IPS-NIHi7 (cell line): ENCODE measurements at regions not wholly inside any gene's neighbourhood (a gene's known extent, or its start where the extent isn't known, plus 50 kb on each side); places are given as distances from the start of the nearest gene placed in this dataset.

Source experiments
- DNase-seq: peaks from one replicate; pipeline ENCODE4 v3.0.0; 2012; ENCODE audit warnings: mixed read lengths; ENCODE audit errors: extremely low spot score

DNA sequence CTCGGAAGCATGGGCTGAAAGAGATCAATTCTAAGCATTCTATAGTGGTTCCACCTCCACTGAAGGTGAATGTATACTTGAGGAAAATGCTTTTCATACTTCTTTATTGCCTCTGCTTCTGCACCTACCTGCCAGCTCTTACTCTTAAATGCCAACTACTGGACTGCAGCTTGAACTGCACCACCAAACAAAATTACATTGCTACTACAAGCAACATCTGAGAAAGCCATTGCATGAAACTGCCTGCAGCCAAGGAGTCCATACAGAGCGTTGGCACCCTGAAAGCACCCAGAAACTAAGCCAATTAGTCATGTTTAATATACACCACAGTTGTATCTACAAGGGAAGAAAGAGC, 440.9 kb downstream of the BTBD3 start:
- no peak for DNase-seq

DNA sequence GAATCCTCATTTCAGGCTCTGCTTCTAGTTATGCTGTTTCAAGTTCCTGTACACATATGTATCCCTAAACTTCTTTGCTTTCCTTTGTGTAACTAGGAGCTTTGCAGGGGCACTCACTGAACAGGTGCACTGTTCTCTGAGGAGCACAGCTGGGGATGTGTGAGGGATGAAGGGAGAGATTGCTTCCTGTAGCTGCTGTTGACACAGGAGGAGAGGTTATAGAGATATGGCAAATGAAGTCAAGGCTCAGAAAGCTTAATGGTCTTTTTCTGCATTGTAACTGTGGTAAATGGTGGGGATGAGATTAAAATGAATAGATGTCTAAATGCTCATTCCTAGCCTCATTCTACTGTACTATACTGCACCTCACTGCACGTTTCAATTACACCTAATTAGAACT, 454.3 kb downstream of the BTBD3 start:
- DNase-seq: no peak

DNA sequence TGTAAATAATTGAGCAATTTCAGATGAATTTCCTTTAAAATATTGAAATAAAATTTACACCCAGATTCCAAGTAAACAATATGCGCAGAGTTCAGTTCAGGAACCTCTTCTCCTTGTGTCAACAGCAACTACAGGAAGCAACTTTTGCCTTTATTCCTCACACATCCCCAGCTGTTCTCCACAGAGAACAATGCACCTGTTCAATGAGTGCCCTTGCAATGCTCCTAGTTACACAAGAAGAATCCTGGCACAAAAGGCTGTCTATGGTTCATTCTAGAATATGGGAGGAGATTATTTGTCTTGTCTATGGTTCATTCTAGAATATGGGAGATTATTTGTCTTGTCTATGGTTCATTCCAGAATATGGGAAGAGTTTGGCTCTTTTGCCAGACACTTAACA, 454.9 kb downstream of the BTBD3 start:
- no peak for DNase-seq

DNA sequence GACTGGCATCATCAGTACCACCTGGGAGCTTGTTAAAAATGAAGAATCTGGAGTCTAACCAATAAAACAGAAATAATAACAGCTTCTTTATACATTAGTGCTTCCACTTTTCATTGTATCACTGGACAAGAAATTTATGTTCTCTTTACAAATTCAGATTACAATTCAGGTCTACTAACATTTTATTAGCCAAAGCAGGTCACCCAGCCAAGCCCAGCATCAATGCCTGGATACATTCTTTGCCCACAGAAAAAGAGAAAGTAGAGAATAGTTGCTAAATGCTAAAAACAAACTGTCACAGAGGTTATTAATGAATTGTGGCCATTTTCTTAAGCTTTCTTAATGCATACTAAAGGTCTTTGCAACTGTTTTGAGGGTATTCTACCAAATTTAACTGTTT, 458.3 kb downstream of the BTBD3 start:
- DNase-seq: no peak

DNA sequence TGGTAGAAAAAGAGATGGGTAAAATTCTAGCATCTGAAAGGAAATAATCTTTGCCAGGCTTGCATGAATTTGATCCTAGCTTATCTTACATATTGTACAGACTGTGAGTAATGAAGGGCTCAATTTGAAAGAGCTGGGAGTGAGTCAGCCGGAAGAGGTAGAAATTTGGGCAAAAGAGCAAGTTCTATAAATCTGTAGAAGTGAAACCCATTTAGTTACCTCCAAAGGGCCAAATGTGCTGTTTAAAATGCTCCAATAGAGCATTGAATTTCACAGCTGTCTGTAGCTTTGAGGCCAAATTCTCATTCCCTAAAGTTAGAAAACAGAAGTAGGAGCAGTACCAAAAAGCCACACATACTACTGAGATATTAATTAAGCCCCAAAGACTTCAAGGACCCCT, 466.1 kb downstream of the BTBD3 start:
- DNase-seq: no peak

DNA sequence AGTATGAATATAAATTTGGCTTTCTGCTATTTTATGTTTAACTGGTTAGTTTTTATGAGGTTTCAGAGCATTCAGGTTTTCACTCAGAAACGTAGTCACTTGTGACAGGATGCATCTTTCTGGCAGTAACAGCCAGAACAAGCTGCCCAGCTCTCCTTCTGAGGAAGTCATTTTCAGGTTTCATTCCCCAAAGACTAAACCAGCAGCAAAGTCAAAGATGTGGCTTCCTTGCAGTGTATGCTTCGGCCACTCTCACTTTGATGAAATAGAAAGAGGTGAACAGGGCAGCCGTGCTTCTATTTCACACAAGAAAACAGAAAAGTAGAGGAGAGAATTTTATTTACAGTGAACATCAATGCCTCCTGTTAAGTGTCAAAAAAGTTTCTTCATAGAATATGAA, 469.1 kb downstream of the BTBD3 start:
- no peak for DNase-seq

DNA sequence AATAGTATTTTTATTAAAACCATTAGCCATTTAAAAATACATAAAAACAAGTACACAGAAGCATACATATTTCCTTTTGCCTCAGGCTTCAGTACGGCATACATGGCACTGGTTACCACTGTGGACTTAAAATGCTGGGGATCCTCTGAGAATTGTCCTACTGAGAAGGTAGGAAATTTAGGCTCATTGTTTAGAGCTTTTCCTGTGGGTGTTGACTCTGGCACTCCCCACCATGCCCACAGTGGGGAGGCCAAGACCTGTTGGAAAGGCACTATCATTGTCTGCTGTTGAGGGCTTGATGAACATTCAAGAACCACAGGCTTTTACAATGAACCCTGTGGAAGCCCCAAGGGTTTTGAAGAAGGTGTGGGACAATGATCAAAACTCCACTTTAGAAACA, 473.4 kb downstream of the BTBD3 start:
- DNase-seq: no peak

DNA sequence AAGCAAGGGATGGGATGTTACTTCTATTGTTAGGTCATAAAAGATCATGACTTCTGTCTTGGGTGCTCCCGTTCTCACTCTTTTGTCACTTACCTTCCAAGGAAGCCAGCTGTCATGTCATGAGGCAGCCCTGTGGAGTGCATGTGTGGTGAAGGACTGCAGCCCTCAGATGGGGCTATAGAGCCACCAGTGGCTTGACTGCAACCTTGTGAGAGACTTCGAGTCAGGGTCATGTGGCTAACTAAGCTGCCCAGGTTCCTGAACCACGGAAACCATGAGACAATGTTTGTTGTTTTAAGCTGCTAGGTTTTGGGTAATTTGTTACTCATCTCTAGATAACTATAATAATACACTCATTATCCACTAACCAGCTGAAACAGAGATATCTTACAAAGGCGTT, 477.1 kb downstream of the BTBD3 start:
- DNase-seq: peak; percentile 63

DNA sequence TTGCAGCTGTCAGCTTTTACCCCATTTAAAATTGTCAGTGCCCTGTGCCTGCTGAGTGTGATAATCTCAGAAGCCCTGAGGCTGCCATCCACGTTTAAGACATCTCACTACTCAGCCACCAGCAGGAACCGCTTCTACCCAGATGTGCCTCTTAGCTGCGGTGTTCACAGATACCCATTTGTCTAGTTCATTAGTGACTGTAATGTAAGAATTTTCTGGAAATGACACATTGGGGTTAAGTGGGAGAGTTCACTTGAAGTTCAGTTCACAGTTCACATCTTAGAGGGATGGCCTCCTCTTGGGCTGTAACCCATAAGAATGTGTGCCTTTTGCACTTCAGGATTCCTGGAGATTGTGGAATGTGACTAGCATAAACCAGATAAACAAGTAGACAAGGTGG, 477.7 kb downstream of the BTBD3 start:
- DNase-seq: no peak

DNA sequence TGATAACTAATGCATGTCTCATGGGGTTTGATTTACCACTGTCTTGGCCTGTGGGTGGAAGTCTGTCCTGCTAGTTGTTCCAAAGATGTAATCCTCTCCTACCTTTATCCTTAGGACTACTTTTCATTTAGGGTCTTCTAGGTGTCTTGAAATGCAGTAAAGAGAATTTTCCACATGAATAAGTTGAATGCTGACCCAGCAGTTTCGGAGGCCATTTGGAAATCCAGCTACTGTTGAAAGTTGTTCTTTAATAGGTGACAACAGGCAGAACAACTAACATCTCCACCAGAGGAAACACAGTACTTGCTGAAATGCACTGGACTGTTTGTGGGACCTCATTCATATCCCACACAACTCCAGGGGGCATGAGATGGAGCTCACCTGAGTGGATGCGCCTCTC, 478.1 kb downstream of the BTBD3 start:
- DNase-seq: no peak

DNA sequence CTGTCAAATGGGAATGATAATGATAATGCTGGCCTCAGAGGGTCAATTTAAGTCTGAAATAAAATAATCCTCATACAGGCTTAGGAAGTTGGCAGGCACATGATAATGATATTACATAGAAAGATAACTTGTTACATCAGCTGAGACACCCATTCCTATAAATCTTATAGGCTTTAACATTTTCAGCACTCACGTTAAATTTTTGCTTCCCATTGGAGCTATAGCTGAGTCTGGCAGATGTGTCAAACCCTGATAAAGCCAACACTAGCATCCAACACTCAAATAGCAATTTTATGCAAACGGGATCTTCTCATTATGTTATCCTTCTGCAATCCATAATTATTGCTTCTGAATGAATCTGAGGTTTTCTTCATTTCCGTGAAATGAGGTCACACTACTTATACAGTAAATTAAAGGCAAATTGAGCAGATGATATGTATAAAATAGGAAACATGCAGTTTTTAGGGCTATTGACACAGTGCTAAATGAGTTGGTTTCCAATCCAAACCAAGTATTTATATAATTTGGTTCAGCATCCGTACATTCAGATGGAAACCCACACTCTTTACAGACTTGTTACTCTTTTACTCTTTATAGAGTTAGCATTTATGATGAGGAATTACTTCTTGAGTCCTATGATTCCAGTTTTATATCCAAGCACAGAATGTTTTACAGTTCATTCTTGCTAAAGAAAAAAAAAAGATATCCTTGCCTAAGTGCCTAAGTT, 481.6 kb downstream of the BTBD3 start:
- no peak for DNase-seq

DNA sequence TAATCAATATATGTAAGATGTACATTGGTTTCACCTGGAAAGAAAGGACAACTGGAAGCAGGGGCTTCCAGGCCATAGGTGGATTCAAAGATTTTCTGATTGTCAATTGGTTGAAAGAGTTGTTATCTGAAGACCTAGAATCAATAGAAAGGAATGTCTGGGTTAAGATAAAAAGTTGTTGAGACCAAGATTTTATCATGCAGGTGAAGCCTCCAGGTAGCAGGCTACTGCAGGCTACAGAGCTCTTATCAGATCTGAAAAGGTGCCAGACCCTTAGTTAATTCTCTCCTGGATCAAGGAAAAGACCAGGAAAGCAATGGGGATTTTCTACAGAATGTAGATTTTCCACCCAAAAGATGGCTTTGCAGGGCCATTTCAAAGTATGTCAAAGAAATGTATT, 487.2 kb downstream of the BTBD3 start:
- no peak for DNase-seq

DNA sequence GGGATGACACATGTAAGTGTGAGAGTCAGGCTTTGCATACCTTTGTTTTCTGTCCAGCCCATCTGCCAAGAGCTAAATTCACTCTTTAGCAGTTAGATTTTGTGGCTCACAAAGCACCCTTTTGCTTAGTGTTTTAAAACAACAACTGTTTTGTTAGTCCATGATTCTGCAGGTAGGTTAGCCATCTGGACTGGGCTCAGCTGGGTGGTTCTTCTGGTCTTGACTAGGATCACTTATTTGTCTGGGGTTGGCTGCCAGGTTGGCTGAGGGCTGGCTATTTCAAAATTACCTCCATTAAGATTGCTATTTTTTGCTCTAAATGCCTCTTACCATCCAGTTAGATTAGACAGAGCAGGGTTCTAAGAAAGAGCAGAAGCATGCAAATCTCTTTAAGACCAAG, 489.3 kb downstream of the BTBD3 start:
- no peak for DNase-seq

DNA sequence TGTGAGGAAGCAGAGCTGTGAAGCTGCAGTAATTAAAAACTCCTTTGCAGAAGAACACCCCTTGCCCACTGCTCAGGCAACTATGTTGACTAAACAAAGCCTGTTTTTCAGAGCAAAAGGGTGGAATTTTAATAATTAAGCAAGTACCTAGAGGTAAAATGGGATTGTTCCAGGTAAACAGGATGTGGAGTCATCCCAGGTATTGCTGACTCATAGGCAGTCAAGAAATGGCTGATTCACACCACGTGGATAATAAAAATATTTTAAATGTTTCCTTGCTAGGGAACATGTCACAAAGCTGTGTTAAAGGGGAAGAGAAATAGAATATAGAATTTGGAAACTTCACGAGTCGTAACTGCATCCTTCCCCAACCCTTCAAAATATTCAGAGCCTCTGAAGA, 491.8 kb downstream of the BTBD3 start:
- no peak for DNase-seq

DNA sequence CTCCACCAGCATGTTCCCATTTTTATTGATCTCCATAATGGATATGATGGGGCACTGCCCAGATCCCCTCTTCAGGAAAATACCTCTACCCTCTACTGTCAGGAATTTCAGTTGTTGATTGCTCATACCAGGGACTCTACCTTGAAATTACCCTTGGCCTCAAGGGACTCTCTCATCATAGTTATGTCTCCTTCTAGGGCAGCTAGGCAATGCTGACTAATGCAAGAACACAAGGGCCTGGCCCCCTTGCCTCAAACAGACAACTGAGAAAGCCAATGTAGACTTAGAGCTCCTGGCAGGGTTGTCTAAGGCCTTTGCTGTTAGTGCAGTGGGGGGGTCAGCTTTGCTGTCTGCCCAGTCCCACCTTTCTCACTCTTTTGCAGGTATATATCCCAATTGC, 493.1 kb downstream of the BTBD3 start:
- DNase-seq: no peak

DNA sequence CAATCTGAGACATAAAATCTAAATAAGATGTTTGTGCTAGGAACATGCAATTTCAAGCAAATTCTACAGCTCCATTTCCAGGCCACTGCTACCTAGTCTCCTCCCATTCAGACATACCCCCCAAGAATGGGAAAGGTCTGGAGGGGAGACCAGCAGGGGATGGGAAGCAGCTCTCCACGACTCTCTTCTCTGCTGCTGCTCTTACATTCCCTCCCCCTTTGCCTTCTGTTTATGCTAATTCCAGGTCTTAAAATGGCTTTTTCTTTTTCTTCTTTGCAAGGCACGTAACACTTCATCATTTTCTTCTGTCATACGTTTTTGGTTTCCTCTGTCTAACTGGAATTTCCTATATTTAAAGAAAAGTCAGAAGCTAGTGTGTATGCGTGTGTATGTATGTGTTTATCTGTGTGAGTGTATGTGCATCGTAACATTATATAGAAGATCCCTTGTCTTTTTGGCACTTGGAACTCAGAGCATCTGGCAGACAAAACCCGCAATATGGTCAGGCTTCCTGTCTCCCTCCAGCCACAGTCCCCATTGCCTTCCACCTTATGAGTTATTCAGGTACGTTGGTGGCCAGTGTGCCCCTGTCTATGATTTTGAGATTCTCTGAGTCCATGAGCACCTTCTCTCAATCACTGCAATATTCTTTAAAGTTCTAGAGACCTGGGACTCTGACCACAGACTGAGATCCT, 493.7 kb downstream of the BTBD3 start:
- no peak for DNase-seq

DNA sequence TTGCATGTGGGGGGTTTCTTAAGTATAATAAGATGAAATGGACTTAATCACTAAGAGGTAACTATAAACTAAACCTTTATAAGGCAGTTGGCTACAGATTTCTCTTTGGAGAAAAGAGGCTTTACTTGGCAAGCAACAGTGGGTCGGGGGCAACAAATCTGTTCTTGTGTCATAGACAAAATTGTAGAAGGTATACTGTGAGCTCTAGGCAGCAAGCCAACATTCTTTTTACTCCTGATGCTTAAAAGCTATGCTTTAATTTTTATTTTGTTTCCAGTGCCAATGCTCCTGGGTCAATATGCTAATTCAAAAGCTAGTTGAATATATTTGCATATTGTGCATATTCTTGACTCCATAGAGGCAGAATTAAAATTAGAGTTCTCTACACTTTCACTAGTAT, 495.4 kb downstream of the BTBD3 start:
- DNase-seq: no peak

DNA sequence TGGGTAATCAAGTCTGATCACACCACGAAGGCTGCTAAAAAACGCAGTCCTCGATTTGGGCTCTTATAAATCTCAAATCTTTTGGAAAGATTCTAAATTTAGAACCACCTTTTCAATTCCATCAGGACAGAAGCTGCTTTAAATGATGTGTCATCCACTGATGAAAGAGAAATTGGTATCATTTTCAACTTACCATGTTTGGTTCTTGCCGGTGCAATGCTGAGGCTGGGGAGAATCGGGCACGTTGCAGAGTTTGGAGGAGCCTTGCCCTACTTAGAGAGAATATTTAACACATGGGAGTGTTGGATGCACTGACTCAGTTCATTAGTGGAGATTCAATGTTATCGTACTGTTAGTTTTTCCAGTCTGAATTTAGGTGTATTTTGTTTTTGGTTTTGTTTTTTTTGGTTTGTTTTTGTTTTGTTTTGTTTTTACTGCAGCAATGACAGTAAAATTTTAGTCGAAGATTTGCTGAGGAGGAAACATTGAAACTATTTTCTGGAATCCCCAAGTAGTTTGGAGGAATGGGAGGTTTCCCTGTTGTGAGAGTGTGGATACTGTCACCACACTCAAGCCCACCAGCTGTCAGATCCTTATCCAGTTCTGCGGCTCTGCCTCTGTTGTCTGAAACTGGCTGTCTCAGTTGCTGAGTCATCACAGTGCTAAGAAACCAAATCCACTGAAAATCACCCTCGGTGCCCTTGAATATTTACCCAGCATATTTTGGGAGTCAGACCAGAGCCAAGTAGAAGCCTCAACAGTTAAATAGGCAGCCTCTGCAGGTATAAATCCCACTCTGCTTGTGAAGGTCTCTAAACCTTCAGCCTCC, 497.0 kb downstream of the BTBD3 start:
- DNase-seq: peak; percentile 46

DNA sequence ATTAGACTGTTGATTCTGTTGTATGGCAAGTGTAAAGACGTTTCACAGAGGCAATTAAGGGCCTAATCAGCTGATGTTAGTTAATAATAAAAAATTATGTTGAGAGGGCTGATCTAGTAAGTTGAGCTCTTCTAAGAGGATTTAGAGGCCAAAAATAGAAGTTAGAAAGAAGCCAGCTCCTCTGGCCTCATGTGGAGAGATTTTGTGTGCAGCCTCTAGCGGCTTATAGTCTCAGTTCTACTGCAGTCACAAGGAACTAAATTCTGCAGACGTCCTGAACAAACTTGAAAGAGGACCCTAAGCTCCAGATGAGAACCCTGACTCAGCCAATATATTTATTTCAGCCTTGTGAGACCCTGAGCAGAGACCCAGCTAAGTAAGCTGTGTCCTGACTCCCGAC, 498.6 kb downstream of the BTBD3 start:
- no peak for DNase-seq

DNA sequence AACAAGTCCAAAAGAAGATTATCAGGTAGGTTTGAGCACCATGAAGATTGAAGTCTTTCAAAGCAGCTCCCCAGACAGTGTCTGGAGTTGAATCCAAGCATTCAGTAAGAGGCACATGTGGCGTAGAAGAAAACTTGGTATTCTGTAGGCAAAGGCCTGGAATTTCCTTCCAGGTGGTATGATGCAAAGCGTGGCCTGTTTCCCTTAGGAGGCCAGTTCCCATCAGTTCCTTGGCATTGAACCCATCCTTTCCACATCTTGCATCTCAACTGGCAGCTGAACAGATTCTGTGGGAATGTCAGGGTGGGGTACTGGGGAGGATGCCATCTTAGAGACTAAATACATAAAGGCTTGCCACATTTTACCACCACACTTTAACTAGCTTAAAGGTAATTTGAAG, 516.0 kb downstream of the BTBD3 start:
- DNase-seq: no peak

DNA sequence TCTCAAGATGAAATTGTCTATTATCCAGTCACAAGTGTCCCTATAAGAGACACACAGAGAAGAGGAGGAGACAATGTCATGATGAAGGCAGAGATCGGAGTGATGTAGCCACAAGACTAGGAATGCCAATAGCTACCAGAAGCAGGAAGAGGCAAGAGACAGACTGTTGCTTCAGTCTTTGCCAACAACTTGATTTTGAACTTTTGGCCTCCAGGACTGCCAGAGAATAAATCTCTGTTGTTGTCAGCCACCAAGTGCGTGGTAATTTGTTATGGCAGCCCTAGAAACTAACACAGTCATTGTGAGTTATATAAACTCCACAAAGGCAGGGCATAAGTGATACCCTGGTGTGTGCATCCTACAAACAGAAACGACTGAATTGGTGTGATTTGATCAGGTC, 517.0 kb downstream of the BTBD3 start:
- no peak for DNase-seq

DNA sequence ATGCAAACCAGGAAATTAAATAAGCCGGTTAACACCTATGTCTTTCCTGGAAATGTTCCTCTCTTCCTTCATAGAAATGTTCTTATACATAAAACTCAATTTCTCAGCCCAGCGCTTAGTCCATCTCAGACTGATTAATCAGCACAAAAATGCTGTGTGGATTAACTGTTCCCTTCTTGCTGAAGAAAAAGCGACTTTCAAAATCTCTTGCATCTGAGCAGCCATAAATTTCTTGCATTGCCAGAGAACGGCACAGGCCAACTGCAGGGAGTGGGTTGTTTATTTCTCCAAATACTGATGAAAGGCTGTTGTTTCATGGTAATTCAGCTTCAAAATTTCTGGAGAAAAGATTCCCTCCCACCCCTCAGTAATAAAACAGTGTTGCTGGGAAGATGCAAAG, 517.6 kb downstream of the BTBD3 start:
- DNase-seq: no peak

DNA sequence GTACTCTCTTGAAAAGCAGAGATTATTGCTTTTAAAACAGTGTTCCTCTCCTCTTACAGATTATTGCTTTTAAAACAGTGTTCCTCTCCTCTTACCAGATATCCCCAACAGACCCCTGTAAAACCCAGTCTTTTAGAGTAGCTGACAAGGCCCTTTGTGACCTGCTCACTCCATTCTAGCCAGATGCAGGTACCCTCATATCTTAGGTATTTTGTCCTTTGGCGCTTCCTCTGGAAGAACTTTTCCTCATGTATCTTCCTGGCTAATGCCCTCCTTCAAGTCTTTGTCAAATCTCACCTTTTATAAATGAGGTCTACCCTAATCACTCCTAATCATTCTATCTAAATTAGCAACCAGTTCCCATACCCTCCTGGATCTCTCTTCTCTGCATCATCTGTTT, 536.0 kb downstream of the BTBD3 start:
- no peak for DNase-seq
